ENCODE measurements at regions not wholly inside any gene's neighbourhood (a gene's known extent, or its start where the extent isn't known, plus 50 kb on each side); places are given as distances from the start of the nearest gene placed in this dataset.

DNA sequence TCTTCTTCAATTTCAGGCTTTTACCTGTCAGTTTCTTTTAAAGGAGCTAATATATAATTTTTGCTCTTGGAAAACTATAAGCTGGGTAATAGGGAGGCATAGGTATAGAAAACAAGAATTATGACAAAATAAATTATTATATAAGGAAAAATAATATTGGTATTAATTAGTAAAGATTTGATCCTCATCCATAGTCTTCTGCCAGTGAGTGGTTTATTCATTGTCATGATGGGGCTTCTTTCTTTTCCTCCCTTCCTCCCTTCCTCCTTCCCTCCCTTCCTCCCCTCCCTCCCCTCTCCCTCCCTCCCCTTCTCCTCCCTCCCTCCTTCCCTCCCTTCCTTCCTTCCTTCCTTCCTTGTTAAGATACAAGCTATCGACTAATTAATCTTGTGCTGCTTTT lies 698.6 kb downstream of the SORCS3 start:
- H3K9me3 Mint-ChIP-seq: peaks cover 4% of the 10 kb centered on the region; the same call in 1 of the 2 replicates
- ChIA-PET POLR2A (no interaction called here), CTCF (no interaction called here)
- no peaks in the 10 kb centered on the region for H3K36me3 Mint-ChIP-seq
- H3K4me1 Mint-ChIP-seq: peaks cover 7% of the 10 kb centered on the region
- H3K27ac Mint-ChIP-seq: no peak overlapping the region
- H3K27me3 Mint-ChIP-seq (ENCODE audit: low read depth): no peaks in the 10 kb centered on the region
- ATAC-seq (no peak), DNase-seq (ENCODE audit: low spot score) (no peak)
- TF ChIP-seq CREB1 (CRISPR knock-in tag; IDR thresholded peaks at IDR 0.05): no peak
- TF ChIP-seq, protein P1, sequence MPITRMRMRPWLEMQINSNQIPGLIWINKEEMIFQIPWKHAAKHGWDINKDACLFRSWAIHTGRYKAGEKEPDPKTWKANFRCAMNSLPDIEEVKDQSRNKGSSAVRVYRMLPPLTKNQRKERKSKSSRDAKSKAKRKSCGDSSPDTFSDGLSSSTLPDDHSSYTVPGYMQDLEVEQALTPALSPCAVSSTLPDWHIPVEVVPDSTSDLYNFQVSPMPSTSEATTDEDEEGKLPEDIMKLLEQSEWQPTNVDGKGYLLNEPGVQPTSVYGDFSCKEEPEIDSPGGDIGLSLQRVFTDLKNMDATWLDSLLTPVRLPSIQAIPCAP (CRISPR knock-in tag; IDR thresholded peaks at IDR 0.05): no peak
- no peak for TF ChIP-seq RELA (CRISPR knock-in tag; IDR thresholded peaks at IDR 0.05; ENCODE audit: borderline replicate concordance)
- TF ChIP-seq RORB (CRISPR knock-in tag; IDR thresholded peaks at IDR 0.05): no peak
- TF ChIP-seq, protein P2, sequence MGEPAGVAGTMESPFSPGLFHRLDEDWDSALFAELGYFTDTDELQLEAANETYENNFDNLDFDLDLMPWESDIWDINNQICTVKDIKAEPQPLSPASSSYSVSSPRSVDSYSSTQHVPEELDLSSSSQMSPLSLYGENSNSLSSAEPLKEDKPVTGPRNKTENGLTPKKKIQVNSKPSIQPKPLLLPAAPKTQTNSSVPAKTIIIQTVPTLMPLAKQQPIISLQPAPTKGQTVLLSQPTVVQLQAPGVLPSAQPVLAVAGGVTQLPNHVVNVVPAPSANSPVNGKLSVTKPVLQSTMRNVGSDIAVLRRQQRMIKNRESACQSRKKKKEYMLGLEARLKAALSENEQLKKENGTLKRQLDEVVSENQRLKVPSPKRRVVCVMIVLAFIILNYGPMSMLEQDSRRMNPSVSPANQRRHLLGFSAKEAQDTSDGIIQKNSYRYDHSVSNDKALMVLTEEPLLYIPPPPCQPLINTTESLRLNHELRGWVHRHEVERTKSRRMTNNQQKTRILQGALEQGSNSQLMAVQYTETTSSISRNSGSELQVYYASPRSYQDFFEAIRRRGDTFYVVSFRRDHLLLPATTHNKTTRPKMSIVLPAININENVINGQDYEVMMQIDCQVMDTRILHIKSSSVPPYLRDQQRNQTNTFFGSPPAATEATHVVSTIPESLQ (CRISPR knock-in tag; IDR thresholded peaks at IDR 0.05): no peak
- no peak for TF ChIP-seq ZNF396 (CRISPR knock-in tag; IDR thresholded peaks at IDR 0.05; ENCODE audit: borderline replicate concordance)
- no peak for TF ChIP-seq SMAD4 (CRISPR knock-in tag; IDR thresholded peaks at IDR 0.05)
- TF ChIP-seq ESRRA (CRISPR knock-in tag; IDR thresholded peaks at IDR 0.05; ENCODE audit: borderline replicate concordance): no peak
- no peak for TF ChIP-seq JUN (CRISPR knock-in tag; IDR thresholded peaks at IDR 0.05)
- TF ChIP-seq NR2C2 (CRISPR knock-in tag; IDR thresholded peaks at IDR 0.05): no peak
- TF ChIP-seq, protein P3, sequence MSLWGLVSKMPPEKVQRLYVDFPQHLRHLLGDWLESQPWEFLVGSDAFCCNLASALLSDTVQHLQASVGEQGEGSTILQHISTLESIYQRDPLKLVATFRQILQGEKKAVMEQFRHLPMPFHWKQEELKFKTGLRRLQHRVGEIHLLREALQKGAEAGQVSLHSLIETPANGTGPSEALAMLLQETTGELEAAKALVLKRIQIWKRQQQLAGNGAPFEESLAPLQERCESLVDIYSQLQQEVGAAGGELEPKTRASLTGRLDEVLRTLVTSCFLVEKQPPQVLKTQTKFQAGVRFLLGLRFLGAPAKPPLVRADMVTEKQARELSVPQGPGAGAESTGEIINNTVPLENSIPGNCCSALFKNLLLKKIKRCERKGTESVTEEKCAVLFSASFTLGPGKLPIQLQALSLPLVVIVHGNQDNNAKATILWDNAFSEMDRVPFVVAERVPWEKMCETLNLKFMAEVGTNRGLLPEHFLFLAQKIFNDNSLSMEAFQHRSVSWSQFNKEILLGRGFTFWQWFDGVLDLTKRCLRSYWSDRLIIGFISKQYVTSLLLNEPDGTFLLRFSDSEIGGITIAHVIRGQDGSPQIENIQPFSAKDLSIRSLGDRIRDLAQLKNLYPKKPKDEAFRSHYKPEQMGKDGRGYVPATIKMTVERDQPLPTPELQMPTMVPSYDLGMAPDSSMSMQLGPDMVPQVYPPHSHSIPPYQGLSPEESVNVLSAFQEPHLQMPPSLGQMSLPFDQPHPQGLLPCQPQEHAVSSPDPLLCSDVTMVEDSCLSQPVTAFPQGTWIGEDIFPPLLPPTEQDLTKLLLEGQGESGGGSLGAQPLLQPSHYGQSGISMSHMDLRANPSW (CRISPR knock-in tag; conservative IDR thresholded peaks at IDR 0.05; ENCODE audit: low read depth): no peak
- TF ChIP-seq, protein P4, sequence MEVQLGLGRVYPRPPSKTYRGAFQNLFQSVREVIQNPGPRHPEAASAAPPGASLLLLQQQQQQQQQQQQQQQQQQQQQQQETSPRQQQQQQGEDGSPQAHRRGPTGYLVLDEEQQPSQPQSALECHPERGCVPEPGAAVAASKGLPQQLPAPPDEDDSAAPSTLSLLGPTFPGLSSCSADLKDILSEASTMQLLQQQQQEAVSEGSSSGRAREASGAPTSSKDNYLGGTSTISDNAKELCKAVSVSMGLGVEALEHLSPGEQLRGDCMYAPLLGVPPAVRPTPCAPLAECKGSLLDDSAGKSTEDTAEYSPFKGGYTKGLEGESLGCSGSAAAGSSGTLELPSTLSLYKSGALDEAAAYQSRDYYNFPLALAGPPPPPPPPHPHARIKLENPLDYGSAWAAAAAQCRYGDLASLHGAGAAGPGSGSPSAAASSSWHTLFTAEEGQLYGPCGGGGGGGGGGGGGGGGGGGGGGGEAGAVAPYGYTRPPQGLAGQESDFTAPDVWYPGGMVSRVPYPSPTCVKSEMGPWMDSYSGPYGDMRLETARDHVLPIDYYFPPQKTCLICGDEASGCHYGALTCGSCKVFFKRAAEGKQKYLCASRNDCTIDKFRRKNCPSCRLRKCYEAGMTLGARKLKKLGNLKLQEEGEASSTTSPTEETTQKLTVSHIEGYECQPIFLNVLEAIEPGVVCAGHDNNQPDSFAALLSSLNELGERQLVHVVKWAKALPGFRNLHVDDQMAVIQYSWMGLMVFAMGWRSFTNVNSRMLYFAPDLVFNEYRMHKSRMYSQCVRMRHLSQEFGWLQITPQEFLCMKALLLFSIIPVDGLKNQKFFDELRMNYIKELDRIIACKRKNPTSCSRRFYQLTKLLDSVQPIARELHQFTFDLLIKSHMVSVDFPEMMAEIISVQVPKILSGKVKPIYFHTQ (CRISPR knock-in tag; IDR thresholded peaks at IDR 0.05): no peak
- TF ChIP-seq GRHL2 (CRISPR knock-in tag; IDR thresholded peaks at IDR 0.05; ENCODE audit: insufficient replicate concordance, severe bottlenecking): no peak
- no peak for TF ChIP-seq TEAD4 (CRISPR knock-in tag; IDR thresholded peaks at IDR 0.05)
- TF ChIP-seq, protein P5, sequence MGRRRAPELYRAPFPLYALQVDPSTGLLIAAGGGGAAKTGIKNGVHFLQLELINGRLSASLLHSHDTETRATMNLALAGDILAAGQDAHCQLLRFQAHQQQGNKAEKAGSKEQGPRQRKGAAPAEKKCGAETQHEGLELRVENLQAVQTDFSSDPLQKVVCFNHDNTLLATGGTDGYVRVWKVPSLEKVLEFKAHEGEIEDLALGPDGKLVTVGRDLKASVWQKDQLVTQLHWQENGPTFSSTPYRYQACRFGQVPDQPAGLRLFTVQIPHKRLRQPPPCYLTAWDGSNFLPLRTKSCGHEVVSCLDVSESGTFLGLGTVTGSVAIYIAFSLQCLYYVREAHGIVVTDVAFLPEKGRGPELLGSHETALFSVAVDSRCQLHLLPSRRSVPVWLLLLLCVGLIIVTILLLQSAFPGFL (CRISPR knock-in tag; IDR thresholded peaks at IDR 0.05; ENCODE audit: borderline replicate concordance): no peak
- H3K4me3 Mint-ChIP-seq: no peak overlapping the region

DNA sequence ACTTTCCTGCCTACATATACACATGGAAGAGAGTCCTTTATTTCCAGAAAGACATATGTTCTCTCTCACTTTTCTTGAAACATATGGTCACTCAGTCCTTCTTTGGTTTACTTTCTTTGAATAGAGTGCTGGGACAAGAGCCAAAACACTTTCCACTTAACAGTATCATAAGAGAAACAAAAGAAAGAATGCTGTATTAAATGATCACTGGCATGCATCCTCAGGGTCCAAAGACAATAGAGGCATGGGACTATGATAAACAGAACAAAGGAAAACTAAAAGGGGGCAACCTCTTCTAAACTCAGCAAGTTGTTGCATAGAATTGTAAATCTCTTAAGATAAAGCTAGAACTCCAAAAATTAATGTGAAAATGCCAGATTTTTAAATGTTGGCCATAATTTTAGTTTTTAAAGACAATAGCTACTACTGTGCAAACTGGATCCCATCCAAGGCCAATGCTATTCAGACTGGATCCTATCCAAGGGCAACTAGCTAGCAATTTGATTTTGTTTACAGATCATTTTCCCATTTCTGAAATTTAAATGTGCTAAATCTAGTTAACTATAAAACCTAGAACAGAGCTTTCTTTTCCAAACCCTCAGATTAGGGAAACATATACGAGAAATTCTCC lies 687.5 kb downstream of the SORCS3 start:
- Mint-ChIP-seq H3K27me3 (ENCODE audit: low read depth) (no peaks in the 10 kb centered on the region), H3K36me3 (no peaks in the 10 kb centered on the region), H3K4me1 (no peaks in the 10 kb centered on the region), H3K4me3 (no peak overlapping the region), H3K27ac (no peak overlapping the region), H3K9me3 (no peaks in the 10 kb centered on the region)
- ATAC-seq (no peak), DNase-seq (ENCODE audit: low spot score) (no peak)
- ChIA-PET POLR2A (no interaction called here), CTCF (no interaction called here)
- TF ChIP-seq, protein P6, sequence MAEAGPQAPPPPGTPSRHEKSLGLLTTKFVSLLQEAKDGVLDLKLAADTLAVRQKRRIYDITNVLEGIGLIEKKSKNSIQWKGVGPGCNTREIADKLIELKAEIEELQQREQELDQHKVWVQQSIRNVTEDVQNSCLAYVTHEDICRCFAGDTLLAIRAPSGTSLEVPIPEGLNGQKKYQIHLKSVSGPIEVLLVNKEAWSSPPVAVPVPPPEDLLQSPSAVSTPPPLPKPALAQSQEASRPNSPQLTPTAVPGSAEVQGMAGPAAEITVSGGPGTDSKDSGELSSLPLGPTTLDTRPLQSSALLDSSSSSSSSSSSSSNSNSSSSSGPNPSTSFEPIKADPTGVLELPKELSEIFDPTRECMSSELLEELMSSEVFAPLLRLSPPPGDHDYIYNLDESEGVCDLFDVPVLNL (CRISPR knock-in tag; IDR thresholded peaks at IDR 0.05; ENCODE audit: borderline replicate concordance, low read depth): no peak
